ENCODE measurements at regions not wholly inside any gene's neighbourhood (a gene's known extent, or its start where the extent isn't known, plus 50 kb on each side); places are given as distances from the start of the nearest gene placed in this dataset.
"Not testable (repeated sequence)": the region's sequence is repeated elsewhere in the genome, so short reads cannot be mapped to it uniquely, and the experiment has no call there.

GRCh38 chr22:27324908-27325307, 476.6 kb downstream of the MN1 start:
- DNase-seq, H3K4me3 Mint-ChIP-seq, POLR2A ChIA-PET, H3K4me1 Mint-ChIP-seq, ATAC-seq, H3K27ac Mint-ChIP-seq: not testable (repeated sequence)
- peaks cover 0 to 17% (median 0%) of the 10 kb centered on the region in 3 donors for H3K36me3 Mint-ChIP-seq
- peaks cover 0 to 17% (median 0%) of the 10 kb centered on the region in 9 donors for H3K9me3 Mint-ChIP-seq
- peaks cover 34 to 61% (median 40%) of the 10 kb centered on the region in 5 donors for H3K27me3 Mint-ChIP-seq

GRCh38 chr22:27327497-27327896, 474.1 kb downstream of the MN1 start:
- Mint-ChIP-seq H3K27ac (no peak overlapping the region), H3K4me1 (peaks cover 0 to 7% (median 1%) of the 10 kb centered on the region in 4 donors), H3K36me3 (peaks cover 0 to 2% (median 0%) of the 10 kb centered on the region in 3 donors), H3K9me3 (peaks cover 0 to 2% (median 0%) of the 10 kb centered on the region in 9 donors), H3K4me3 (no peak overlapping the region), H3K27me3 (peaks cover 30 to 56% (median 39%) of the 10 kb centered on the region in 5 donors)
- POLR2A ChIA-PET = no interaction called here
- no peak for DNase-seq
- no peak for ATAC-seq

DNA sequence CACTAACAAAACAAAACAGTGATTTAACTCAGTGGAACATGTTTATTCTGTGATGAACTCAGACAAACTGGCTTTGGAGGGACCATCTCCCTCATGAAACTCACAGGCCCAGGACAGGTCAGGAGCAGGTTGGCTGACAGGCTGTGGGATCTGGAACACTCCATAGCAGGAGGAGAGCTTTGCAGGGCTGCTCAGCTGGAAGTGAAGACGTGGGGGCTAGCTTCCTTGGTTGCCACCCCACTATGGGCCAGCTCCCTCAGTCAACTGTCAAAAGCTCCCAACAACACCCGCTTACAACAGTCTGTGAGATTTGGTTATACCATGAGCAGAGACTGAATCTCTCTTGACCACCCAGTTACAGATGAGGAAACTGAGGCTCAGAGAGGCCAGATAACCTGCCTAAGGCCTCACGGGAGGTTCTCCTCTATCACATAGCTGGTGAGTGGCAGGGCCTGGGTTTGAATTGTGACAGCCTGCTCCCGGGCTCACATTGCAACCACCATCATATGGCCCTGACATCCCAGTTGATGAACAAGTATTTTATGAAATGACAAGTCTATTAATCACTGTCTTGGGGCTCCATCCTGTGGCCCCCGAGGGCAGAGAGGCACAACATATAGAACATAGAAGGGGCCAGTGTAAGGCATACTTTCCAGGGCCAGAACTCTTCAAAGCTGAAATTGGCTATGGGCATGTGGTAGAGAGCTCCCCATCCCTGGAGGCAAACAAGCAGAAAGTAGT, 473.4 kb downstream of the MN1 start:
- H3K27me3 Mint-ChIP-seq = peaks cover 26 to 55% (median 37%) of the 10 kb centered on the region in 5 donors

GRCh38 chr22:27329131-27329850, 472.3 kb downstream of the MN1 start:
- peaks cover 0 to 7% (median 1%) of the 10 kb centered on the region in 4 donors for H3K4me1 Mint-ChIP-seq
- peaks cover 27 to 49% (median 44%) of the 10 kb centered on the region in 5 donors for H3K27me3 Mint-ChIP-seq
- POLR2A ChIA-PET = no interaction called here
- no peaks in the 10 kb centered on the region for H3K36me3 Mint-ChIP-seq
- H3K27ac Mint-ChIP-seq = peak overlapping the region in 1 of 10 donors; percentile 42
- ATAC-seq (peak; percentile 68 to 86), DNase-seq (peak in 1 of 10 donors; percentile 5)
- H3K9me3 Mint-ChIP-seq = peaks cover 0 to 3% (median 0%) of the 10 kb centered on the region in 9 donors
- peak overlapping the region in 4 of 10 donors; percentile 11 to 42 (median 35) for H3K4me3 Mint-ChIP-seq

More for the DNA sequence above, 473.4 kb downstream of the MN1 start:
- no peak for DNase-seq
- Mint-ChIP-seq H3K4me1 (peaks cover 0 to 7% (median 1%) of the 10 kb centered on the region in 4 donors), H3K9me3 (peaks cover 0 to 3% (median 0%) of the 10 kb centered on the region in 9 donors), H3K4me3 (no peak overlapping the region), H3K27ac (peak overlapping the region in 1 of 10 donors; percentile 13), H3K36me3 (no peaks in the 10 kb centered on the region)
- ATAC-seq = no peak
- POLR2A ChIA-PET = no interaction called here

- Mint-ChIP-seq H3K9me3 (peaks cover 0 to 3% (median 0%) of the 10 kb centered on the region in 9 donors), H3K36me3 (no peaks in the 10 kb centered on the region), H3K27ac (no peak overlapping the region), H3K4me3 (no peak overlapping the region), H3K4me1 (peaks cover 0 to 7% (median 1%) of the 10 kb centered on the region in 4 donors), H3K27me3 (peaks cover 22 to 49% (median 43%) of the 10 kb centered on the region in 5 donors)
- DNase-seq = no peak
- POLR2A ChIA-PET = no interaction called here
- ATAC-seq = no peak
These were observed 471.4 kb downstream of the MN1 start for GRCh38 chr22:27329966-27330645.

DNA sequence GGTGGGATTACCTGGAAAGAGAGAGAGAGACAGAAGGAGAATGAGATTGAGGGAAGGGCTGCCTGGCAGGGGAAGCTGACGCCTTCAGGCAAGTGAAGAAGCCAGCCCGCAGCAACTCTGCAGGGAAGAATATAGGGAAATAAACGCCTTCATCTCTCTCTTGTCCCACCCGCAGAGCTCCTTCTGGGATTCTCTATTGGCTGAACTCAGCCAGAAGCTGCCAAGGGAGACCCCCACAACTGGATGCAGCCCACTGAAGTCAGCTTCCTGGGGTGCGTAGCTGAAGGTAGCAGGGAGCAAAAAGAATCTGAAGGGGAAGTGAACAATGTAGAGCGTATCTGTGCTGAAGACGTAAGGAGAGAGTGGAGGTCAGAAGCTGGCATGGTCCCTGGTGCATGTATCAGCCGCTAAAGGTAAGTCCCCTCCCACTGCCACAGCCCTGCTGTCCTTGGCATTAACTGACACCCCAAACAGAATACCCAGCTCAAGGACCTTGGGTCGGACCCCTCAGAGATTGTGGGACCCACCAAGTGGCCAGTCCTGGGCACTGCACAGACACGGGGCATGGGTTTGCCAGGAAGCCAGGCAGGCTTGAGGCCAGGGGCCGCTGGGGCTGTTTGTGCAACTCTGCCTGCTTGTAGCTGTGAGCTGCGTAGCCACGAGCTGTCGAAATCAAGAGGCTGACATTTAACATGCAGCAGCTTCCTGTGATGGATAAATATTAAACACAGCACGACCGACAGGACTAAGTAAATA, 469.9 kb downstream of the MN1 start:
- DNase-seq (no peak), ATAC-seq (no peak)
- peaks cover 0 to 7% (median 1%) of the 10 kb centered on the region in 4 donors for H3K4me1 Mint-ChIP-seq
- H3K36me3 Mint-ChIP-seq = no peaks in the 10 kb centered on the region
- H3K27ac Mint-ChIP-seq = no peak overlapping the region
- POLR2A ChIA-PET = interaction anchor here (0.5 kb wide), 1 partner anchor 16 kb away, joined by 3 read pairs; no protein-coding TSS in a partner anchor
- no peak overlapping the region for H3K4me3 Mint-ChIP-seq
- peaks cover 19 to 43% (median 39%) of the 10 kb centered on the region in 5 donors for H3K27me3 Mint-ChIP-seq
- peaks cover 0 to 2% (median 0%) of the 10 kb centered on the region in 9 donors for H3K9me3 Mint-ChIP-seq

- Mint-ChIP-seq H3K9me3 (peaks cover 0 to 2% (median 0%) of the 10 kb centered on the region in 9 donors), H3K27me3 (peaks cover 10 to 33% (median 29%) of the 10 kb centered on the region in 5 donors), H3K36me3 (no peaks in the 10 kb centered on the region), H3K4me3 (no peak overlapping the region), H3K4me1 (peaks cover 0 to 3% (median 0%) of the 10 kb centered on the region in 4 donors), H3K27ac (no peak overlapping the region)
- no peak for DNase-seq
- POLR2A ChIA-PET = no interaction called here
- no peak for ATAC-seq
These were observed 466.4 kb downstream of the MN1 start for GRCh38 chr22:27335102-27335660.

GRCh38 chr22:27336151-27337090, 465.1 kb downstream of the MN1 start:
- POLR2A ChIA-PET = no interaction called here
- H3K27me3 Mint-ChIP-seq = peaks cover 6 to 25% (median 19%) of the 10 kb centered on the region in 5 donors
- peaks cover 0 to 3% (median 0%) of the 10 kb centered on the region in 4 donors for H3K4me1 Mint-ChIP-seq
- H3K27ac Mint-ChIP-seq = no peak overlapping the region
- H3K36me3 Mint-ChIP-seq = no peaks in the 10 kb centered on the region
- no peak overlapping the region for H3K4me3 Mint-ChIP-seq
- ATAC-seq = no peak
- peaks cover 0 to 2% (median 0%) of the 10 kb centered on the region in 9 donors for H3K9me3 Mint-ChIP-seq
- DNase-seq = no peak

- ATAC-seq = no peak
- DNase-seq = no peak
- POLR2A ChIA-PET = no interaction called here
- H3K4me3 Mint-ChIP-seq = no peak overlapping the region
- H3K27me3 Mint-ChIP-seq = peaks cover 6 to 18% (median 13%) of the 10 kb centered on the region in 5 donors
- H3K4me1 Mint-ChIP-seq = no peaks in the 10 kb centered on the region
- no peaks in the 10 kb centered on the region for H3K36me3 Mint-ChIP-seq
- H3K27ac Mint-ChIP-seq = no peak overlapping the region
- peaks cover 0 to 5% (median 0%) of the 10 kb centered on the region in 9 donors for H3K9me3 Mint-ChIP-seq
These were observed 463.9 kb downstream of the MN1 start for GRCh38 chr22:27337676-27338075.

- POLR2A ChIA-PET = no interaction called here
- ATAC-seq (no peak), DNase-seq (no peak)
- Mint-ChIP-seq H3K27me3 (peaks cover 3 to 13% (median 4%) of the 10 kb centered on the region in 5 donors), H3K27ac (no peak overlapping the region), H3K9me3 (peaks cover 0 to 5% (median 0%) of the 10 kb centered on the region in 9 donors), H3K36me3 (no peaks in the 10 kb centered on the region), H3K4me3 (no peak overlapping the region), H3K4me1 (no peaks in the 10 kb centered on the region)
These were observed 461.5 kb downstream of the MN1 start for GRCh38 chr22:27340047-27340446.

DNA sequence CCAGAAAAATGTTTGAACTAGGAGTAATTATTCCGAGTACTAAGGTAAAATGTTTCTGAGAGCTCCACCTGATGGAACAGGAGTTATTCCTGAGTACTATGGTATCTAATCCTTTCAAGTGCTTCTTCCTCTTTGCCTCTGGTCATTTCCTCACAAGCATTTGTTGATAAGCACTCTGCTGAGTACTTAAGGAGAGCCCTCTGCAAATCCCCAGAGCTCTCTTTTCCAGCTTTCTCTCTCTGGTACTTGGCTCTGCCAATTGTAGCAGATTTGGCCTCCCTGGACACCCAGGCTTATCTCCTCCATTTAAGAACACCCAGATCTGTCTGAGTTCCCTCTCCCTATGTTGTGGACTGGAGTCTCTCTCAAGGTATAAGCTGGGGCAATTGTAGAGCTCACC, 457.0 kb downstream of the MN1 start:
- POLR2A ChIA-PET = no interaction called here

More for the DNA sequence above, 457.0 kb downstream of the MN1 start:
- peaks cover 0 to 4% (median 0%) of the 10 kb centered on the region in 3 donors for H3K36me3 Mint-ChIP-seq
- peaks cover 6 to 15% (median 14%) of the 10 kb centered on the region in 5 donors for H3K27me3 Mint-ChIP-seq
- DNase-seq (no peak), ATAC-seq (no peak)
- peaks cover 0 to 15% (median 2%) of the 10 kb centered on the region in 9 donors for H3K9me3 Mint-ChIP-seq
- no peak overlapping the region for H3K27ac Mint-ChIP-seq
- H3K4me3 Mint-ChIP-seq = no peak overlapping the region
- no peaks in the 10 kb centered on the region for H3K4me1 Mint-ChIP-seq

Data from naive thymus-derived CD8-positive, alpha-beta T cell (primary cell).